ENCODE measurements at regions not wholly inside any gene's neighbourhood (a gene's known extent, or its start where the extent isn't known, plus 50 kb on each side); places are given as distances from the start of the nearest gene placed in this dataset.
"Not testable (repeated sequence)": the region's sequence is repeated elsewhere in the genome, so short reads cannot be mapped to it uniquely, and the experiment has no call there.

GRCh38 chr1:201730611-201731010 is 98.3 kb upstream of the IPO9 start:
- DNase-seq: no peak

GRCh38 chr1:201731142-201731541 is 97.8 kb upstream of the IPO9 start:
- no peak for DNase-seq

- no peak for DNase-seq
Measured at GRCh38 chr1:201731592-201731991, 97.4 kb upstream of the IPO9 start.

GRCh38 chr1:201732351-201732750 is 96.6 kb upstream of the IPO9 start:
- DNase-seq: no peak

- DNase-seq: not testable (repeated sequence)
Measured at GRCh38 chr1:201734221-201734620, 94.7 kb upstream of the IPO9 start.

- DNase-seq: no peak
Measured at GRCh38 chr1:201734786-201735185, 94.2 kb upstream of the IPO9 start.

GRCh38 chr1:201736707-201737320 is 92.1 kb upstream of the IPO9 start:
- no peak for DNase-seq

GRCh38 chr1:201737352-201738060 is 91.5 kb upstream of the IPO9 start:
- no peak for DNase-seq

GRCh38 chr1:201739080-201739479 is 89.9 kb upstream of the IPO9 start:
- DNase-seq: no peak

- peak; percentile 55 for DNase-seq
Measured at GRCh38 chr1:201739492-201740085, 89.4 kb upstream of the IPO9 start.

GRCh38 chr1:201740086-201740541 is 88.8 kb upstream of the IPO9 start:
- peak; percentile 0 for DNase-seq

GRCh38 chr1:201740670-201741111 is 88.3 kb upstream of the IPO9 start:
- peak; percentile 1 for DNase-seq

- no peak for DNase-seq
Measured at GRCh38 chr1:201741763-201742342, 87.1 kb upstream of the IPO9 start.

GRCh38 chr1:201742476-201742875 is 86.5 kb upstream of the IPO9 start:
- no peak for DNase-seq

GRCh38 chr1:201742955-201743805 is 85.8 kb upstream of the IPO9 start:
- DNase-seq: no peak

- no peak for DNase-seq
Measured at GRCh38 chr1:201745023-201745422, 83.9 kb upstream of the IPO9 start.

- no peak for DNase-seq
Measured at GRCh38 chr1:201746156-201746555, 82.8 kb upstream of the IPO9 start.

GRCh38 chr1:201747261-201747660 is 81.7 kb upstream of the IPO9 start:
- DNase-seq: no peak

GRCh38 chr1:201748335-201748734 is 80.6 kb upstream of the IPO9 start:
- DNase-seq: no peak

- no peak for DNase-seq
Measured at GRCh38 chr1:201749059-201749690, 79.8 kb upstream of the IPO9 start.

GRCh38 chr1:201750120-201750519 is 78.8 kb upstream of the IPO9 start:
- no peak for DNase-seq

- DNase-seq: no peak
Measured at GRCh38 chr1:201750934-201751333, 78.0 kb upstream of the IPO9 start.
